B cell (primary cell): ENCODE measurements at regions not wholly inside any gene's neighbourhood (a gene's known extent, or its start where the extent isn't known, plus 50 kb on each side); places are given as distances from the start of the nearest gene placed in this dataset.
A peak's percentile ranks its signal among the peaks of the same experiment; 100 is the strongest.

Experiments
- CTCF ChIP-seq: fragments of 200-600 bp; IDR thresholded peaks from one replicate; pipeline ENCODE4 v1.8.0; 2022; ENCODE audit warnings: antibody characterized with exemption, mild to moderate bottlenecking
- EZH2 ChIP-seq: IDR thresholded peaks from 2 replicates; pipeline ENCODE4 v1.6.1; 2012; ENCODE audit warnings: borderline replicate concordance, low read depth, mild to moderate bottlenecking, moderate library complexity, low read length; ENCODE audit not compliant: insufficient read depth, poor library complexity, severe bottlenecking

- TF ChIP-seq CTCF (peak; percentile 61), EZH2 (no peak)
These were observed 314.0 kb upstream of the RSPO3 start for GRCh38 chr6:126804332-126805064.
